GM21367 (cell line): ENCODE measurements at regions not wholly inside any gene's neighbourhood (a gene's known extent, or its start where the extent isn't known, plus 50 kb on each side); places are given as distances from the start of the nearest gene placed in this dataset.

Experiments used
- ATAC-seq: cut with Tn5 transposase; IDR thresholded peaks from one replicate; pipeline ENCODE4 v1.9.1; 2021; ENCODE audit not compliant: unreplicated experiment

DNA sequence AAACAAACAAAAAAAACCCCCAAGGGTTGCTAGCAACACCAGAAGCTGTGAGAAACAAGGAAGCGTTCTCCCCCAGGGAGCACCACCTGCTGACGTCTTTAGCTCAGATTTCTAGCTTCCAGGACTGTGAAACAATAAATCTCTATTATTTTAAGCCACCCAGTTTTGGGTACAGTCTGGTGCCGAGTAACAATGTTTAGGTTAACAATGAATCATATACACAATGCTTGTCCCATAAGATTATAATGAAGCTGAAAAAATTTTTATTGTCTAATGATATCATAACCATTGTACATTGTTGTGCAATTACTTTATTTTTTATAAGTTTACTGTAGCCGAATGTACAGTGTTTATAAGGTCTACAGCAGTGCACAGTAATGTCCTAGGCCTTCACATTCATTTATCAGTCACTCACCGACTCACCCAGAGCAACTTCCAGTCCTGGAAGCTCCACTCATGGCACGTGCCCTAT lies 72.1 kb upstream of the CAB39 start:
- ATAC-seq = no peak

DNA sequence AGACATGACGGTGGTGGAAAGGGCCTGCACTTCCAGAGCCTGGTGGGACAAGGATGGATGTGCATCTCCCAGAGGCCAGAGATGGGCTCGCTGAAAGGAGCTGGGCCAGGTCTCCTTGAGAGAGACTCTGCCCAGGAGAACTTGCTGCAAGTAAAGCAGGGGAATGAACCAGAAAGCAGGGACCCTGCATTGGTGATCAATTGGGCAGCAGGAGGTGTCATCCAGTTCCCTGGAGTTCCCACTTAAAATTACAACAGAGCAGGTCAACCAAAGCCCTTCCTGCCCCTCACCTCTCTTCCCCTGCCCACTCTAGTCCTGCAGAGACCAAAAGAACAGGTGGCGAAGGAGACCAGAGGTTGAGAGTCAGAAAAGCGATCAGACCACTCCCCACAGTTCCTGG lies 69.7 kb upstream of the CAB39 start:
- ATAC-seq = no peak

DNA sequence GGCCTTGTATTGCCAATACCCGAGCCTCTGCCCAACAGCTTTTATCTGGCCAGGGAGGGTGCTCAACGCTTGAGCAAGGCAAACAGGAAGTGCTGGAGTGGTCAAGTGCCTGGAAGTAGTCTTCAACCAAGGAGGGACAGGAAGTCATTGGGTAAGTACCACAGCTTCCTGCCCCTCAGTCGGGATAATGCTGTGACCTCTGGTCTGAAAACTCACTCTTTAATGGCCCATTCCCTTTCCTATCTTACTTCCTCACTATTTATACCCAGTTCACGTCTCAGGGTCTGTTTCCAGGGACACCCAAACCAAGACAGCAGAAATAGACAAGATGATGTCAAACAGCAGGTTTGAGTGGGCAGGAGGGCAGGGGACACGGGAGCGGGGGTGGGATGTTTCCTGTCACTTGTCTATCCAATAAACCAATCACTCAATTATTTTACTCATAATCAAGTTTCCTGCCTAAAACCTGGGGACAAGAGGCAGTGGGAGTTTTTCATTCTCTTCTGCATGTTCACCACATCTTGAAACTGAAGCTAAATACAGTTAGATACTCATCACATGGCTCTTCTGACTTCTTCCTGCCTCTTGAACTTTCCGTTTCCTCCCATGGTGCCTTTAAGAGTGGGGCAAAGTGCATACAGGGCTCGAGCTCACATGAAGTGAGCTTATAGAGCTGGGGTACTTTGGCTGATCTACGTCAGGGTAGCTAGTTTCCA lies 68.9 kb upstream of the CAB39 start:
- ATAC-seq = peak; percentile 66

DNA sequence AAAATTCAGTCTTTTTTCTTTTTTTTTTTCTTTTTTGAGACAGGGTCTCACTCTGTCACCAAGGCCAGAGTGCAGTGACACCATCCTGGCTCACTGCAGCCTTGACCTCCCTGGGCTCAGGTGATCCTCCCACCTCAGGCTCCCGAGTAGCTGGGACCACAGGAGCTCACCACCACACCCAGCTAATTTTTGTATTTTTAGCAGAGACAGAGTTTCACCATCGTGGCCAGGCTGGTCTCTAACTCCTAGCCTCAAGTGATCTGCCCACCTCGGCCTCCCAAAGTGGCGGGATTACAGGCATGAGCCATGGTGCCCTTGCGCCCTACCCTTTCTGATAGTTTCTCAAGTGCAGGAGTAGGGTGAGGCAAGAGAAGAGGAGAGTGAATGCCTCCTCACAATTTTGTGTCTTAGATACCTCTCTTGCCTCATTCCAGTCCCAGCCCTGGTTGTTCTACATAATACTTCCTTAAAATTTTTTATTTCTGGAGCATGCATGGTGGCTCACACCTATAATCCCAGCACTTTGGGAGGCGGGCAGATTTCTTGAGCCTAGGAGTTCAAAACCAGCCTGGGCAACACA lies 68.2 kb upstream of the CAB39 start:
- no peak for ATAC-seq

DNA sequence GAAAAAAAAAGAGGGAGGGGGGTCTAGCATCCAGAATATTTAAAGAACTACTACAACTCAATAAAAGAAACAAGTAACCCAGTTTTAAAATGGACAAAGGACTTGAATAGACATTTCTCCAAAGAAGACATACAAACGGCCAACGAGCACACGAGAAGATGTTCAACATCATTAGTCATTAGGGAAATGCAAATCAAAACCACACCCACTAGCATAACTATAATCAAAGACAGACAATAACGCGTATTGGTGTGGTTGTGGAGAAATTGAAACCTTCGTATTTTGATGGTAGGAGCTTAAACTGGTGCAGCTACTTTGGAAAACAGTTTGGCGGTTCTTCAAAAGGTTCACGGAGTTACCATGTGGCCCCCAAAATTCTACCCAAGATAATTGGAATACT lies 64.3 kb upstream of the CAB39 start:
- no peak for ATAC-seq

DNA sequence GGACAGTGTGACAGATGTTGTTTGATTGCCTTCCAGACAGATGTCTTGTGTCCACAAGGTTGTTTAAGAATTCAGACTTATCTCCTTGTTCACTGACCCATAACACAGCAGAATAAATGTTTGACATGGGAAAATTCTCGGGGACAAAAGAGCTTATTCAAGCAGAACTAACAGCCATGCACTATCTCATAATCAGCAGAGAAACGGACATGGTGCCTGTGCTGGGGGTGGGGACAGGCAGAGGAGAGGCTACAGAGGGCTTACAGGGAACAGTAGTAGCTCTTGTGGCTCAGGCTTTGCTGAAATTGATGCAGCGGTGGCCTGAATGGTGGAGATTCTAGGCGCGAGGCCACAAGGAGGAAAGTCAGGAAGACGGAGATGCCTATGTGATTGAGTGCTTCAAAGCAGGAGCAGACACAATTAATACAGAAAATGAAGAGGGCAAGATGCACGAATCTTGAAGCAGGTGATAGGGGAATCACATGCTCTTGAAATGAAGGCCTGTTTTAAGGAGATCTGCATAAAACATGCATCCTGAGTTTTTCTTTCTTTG lies 62.0 kb upstream of the CAB39 start:
- no peak for ATAC-seq

DNA sequence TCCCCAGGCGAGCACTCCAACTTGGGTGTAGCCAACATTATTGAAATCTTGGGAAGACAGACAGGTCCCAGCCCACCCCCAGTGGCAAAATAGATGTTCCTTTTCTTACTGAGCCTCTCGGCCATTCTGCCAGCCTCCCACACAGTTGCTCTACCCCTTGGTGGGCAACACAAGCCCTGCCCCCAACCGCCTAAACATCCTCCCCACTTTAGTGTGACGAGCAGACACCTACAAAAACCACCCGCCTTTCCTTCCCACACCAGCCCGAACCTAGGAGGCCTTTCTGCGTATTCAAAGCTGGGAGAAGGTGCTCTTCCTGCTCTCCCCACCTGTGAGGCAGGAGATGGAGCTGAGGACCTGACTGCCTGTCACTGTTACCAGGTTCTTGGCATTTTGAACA lies 58.6 kb upstream of the CAB39 start:
- no peak for ATAC-seq

DNA sequence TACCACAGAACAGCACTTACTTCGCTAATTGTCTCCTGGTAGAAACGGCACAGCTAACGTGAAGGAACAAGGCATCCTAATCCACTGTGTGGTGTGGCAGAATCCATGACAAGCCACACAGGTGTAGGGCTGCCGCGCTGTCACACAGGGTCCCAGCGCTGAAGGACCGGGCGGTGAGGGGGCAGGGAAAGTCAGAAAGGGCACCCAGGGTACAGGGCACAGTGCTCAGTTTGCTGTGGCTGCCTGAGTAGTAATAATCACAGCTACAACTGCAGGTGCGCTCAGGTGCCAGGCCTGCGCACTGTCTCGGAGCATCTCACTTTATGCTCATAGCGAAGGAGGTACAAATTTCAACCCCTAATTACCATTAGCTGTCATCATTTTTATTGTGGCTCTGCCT lies 55.2 kb upstream of the CAB39 start:
- ATAC-seq = no peak

DNA sequence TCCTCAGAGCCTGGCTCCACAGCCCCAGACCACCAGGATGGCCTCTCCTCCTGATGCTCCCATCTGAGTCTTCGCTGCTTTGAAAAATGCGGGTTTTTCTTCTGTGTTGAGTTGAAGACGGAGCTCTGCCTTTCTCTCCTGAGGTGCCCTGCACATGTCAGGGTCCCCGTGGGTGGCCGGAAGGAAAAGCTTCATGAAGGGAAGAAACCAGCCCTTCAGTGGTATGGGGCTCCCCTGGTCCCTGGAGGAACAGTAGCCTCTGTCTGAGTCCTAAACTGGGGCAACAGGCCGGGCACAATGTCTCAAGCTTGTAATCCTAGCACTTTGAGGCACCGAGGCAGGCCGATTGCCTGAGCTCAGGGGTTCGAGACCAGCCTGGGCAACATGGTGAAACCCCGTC lies 54.7 kb upstream of the CAB39 start:
- no peak for ATAC-seq

DNA sequence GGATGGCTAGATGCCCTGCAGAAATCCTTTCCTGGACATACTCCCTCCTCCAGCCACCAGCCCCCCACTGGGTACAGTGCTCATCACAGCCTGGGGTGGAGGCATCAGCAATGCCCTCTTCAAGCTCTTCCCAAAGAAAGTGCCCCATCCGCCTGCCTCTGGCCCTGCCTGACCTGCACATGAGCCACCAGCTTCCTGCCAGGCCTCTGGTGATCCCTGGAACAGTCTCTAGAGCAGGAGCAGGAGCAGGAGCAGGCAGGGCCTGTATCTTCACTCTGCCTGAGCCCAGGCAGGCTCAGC lies 54.1 kb upstream of the CAB39 start:
- no peak for ATAC-seq

DNA sequence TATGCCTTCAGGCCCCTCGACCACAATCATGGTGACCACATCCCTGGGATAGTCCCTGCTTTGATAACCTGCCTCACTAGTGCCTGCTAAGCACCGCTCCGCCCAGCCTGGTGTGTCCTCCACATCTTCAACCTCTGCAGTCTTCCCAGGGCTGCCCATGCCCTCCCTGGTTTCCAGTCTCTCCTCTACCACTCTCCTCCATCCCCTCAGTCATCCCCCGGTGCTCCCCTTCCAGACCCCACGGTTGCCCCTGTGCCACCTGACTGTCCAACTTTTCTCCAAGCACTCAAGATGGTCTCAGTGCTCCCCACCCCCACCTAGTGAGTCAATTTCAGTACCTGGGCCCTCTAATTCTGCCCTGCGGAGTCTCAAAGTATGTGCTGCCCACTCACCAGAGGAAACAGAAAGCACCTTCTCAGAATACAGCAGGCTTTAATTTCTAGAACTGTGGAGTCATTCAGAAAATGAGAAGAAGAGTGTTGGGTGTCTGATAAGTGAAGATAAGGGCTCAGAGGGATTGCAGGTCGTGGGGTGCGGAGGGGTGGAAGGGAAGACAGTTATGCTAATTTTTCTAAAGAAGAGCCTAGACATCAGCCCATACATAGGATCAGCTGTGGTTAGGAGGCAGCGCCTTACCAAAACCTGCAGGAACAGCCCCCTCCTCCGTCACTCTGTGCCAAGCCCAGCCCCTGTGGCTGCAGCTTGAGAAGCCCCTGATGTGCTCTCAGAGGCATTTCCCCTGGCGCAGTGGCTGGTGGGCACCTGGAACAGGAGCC lies 53.6 kb upstream of the CAB39 start:
- ATAC-seq = peak; percentile 40

DNA sequence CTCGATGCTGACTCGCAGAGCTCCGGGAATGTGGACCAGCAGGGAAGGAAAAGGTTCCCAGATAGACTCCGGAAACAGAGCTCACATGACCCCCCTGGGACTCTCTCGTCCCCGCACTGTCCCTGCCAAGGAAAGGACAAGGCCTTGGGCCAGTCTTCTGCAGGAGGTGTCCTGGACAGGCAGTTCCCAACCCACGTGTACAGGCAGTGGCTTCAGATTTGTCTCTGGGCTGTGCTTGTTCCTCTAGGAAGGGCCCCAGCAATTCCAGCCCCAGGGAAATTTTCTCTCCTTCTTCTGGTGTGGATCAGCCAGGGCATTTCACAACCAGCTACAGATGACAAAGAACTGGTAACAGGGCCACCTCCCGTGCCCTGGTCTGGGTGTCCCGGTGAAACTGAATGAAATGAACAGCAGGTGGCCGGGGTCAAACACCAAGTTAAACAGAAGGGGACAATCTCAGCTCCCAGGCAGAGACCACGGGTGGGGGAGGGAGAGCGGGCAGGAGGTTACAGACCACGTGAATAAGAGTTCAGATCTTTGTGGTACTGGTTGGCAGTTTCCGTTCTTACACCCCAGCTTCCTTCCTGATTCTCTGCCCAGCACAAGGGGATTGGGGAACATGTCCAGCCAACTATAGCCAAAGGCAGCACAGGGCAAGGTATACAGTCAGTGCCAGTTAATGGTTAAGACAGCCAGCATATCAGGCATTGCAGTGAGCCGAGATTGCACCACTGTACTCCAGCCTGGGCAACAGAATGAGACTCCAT lies 52.2 kb upstream of the CAB39 start:
- ATAC-seq = no peak

DNA sequence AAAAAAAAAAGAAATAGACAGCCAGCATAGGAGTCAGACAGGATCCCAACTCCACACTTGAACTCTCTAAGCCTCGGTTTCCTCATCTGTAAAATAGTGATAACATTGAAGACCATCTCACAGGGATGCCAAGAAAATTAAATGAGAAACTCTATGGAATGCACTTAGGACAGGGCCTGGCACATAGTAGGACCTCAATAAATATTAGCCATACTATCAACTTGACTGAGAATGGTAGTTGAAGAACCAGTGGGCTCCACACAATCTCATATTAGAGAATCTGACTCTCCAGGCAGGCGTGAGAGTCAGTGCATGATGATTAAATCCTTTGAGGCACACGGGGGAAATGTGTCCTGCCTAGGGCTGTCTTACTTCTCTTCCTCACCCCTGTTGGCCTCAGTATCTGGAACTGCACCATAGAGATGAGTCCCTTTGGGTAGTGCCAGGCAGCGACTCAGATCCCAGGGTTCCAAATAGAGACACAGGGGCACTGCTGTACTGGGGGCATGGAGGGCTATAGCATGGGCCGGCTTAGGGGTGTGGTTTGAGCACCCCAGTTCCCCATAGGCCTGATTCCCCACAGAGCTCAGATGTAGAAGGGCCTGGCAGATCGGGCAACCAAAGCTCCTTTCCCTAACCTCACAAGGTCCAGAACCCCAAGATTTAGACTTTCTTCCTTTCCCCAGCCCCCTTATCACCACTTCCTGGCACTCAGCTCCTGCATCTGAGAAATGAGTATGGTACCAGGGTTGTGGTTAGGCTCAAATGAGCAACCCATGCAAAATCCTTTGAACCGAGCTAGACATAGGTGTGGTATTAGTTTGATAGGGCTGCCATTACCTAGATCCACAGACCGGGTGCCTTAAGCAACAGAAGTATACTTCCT lies 51.3 kb upstream of the CAB39 start:
- ATAC-seq = no peak
